Gastrocnemius medialis (tissue), 4 donors: ENCODE measurements at regions not wholly inside any gene's neighbourhood (a gene's known extent, or its start where the extent isn't known, plus 50 kb on each side); places are given as distances from the start of the nearest gene placed in this dataset.

Experiments used
- ATAC-seq, 2 donors: fragments of 150-250 bp; one replicate each; pipeline ENCODE4 v1.9.1; 2016
- DNase-seq, 2 donors: peaks; one replicate each; pipeline ENCODE4 v3.0.0-alpha.2; 2019
- H3K27ac ChIP-seq, 4 donors: fragments of 200-600 bp; sonication (generic); 1 replicate in 1 of 4; 2 replicates in 3 of 4; pipeline ENCODE4 v1.5.1; 2016 to 2018; ENCODE audit warnings: mild to moderate bottlenecking in 2 of 4, moderate library complexity in 1 of 4
- H3K27me3 ChIP-seq, 3 donors: fragments of 200-600 bp; sonication (generic) in 2 of 3; 1 replicate in 1 of 3; 2 replicates in 2 of 3; pipeline versions ENCODE4 v1.5.1 to v1.6.0; 2016 to 2019; ENCODE audit warnings: mild to moderate bottlenecking in 1 of 3, moderate library complexity in 1 of 3
- H3K36me3 ChIP-seq, 2 donors: fragments of 200-600 bp; sonication (generic) in 1 of 2; one replicate each; pipeline ENCODE4 v1.5.1; 2017 to 2018
- H3K4me1 ChIP-seq, 2 donors: fragments of 200-600 bp; sonication (generic) in 1 of 2; one replicate each; pipeline ENCODE4 v1.5.1; 2016 to 2017; ENCODE audit warnings: mild to moderate bottlenecking in 2 of 2
- H3K4me3 ChIP-seq, 4 donors: fragments of 200-600 bp; sonication (generic) in 3 of 4; 1 replicate in 1 of 4; 2 replicates in 3 of 4; pipeline ENCODE4 v1.5.1; 2016 to 2019; ENCODE audit warnings: mild to moderate bottlenecking in 2 of 4
- H3K9me3 ChIP-seq, 3 donors: fragments of 200-600 bp; sonication (generic) in 2 of 3; 1 replicate in 1 of 3; 2 replicates in 2 of 3; pipeline ENCODE4 v1.5.1; 2016 to 2019
- POLR2A ChIP-seq, 2 donors: fragments of 450-650 bp; IDR thresholded peaks; one replicate each; pipeline ENCODE4 v1.6.1; 2017; ENCODE audit warnings: antibody characterized with exemption in 2 of 2, mild to moderate bottlenecking in 2 of 2, moderate library complexity in 2 of 2
- in situ Hi-C, 4 donors: fragments of 200-750 bp; cut with MboI; loops; one replicate each; pipeline versions ENCODE4 v1.15.0 to v1.8.0; 2017; ENCODE audit warnings: low sequenced_read_pairs in 4 of 4
- intact Hi-C: fragments of 100-400 bp; cut with DNase I; formaldehyde crosslinking; loops from one replicate; pipeline ENCODE4 v1.15.1; 2023; ENCODE audit warnings: low total_unique reads
- TF ChIP-seq, protein P1 (sequence below), 5 experiments: fragments of 450-650 bp in 3 of 5; fragments of 200-600 bp in 2 of 5; sonication (generic) in 2 of 5; IDR thresholded peaks in 4 of 5; conservative IDR thresholded peaks in 1 of 5; 1 replicate in 4 of 5; 2 replicates in 1 of 5; pipeline ENCODE4 v1.5.1; 2016 to 2019; ENCODE audit warnings: antibody characterized with exemption in 5 of 5, mild to moderate bottlenecking in 3 of 5, moderate library complexity in 3 of 5

DNA sequence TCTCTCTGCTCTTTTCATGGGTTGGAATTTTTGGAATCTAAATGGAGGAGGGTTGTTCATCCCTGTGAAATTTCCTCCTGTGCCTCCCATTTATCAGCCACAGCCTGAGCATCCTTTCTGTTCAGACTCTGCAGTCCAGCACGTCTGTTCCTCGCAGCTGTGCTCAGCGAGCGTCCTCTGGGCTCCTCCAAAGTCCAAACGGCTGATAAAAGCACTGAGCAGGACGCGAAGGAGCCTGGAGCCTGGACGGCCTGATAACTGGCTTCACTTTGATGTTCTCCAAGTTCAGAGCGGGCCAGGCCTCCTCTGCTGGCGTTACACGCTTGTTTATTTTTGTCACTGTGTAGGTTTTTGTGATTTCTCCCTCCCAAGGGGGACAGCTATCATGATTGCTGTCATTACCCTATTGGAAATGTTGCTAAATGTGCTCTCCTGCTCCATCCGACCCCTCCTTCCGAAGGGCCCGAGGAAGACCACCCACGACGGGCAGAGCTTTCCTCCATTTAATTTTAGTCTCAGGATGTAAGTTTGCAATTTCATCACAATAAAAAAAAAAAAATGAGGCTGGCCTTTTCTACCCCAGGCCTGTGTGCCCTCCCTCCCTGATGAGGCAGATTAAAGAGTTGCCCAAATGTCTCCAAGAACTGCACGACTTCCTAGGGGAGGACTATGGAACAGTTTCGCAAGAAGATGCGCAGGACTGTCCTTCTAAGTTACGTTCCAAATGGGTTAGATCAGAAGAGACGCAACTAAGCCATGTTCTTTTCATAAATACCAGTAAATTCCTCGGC is 290.5 kb upstream of the FOXF1 start:
- TF ChIP-seq POLR2A (IDR thresholded peaks at IDR 0.05) = no peak
- TF ChIP-seq, protein P1, sequence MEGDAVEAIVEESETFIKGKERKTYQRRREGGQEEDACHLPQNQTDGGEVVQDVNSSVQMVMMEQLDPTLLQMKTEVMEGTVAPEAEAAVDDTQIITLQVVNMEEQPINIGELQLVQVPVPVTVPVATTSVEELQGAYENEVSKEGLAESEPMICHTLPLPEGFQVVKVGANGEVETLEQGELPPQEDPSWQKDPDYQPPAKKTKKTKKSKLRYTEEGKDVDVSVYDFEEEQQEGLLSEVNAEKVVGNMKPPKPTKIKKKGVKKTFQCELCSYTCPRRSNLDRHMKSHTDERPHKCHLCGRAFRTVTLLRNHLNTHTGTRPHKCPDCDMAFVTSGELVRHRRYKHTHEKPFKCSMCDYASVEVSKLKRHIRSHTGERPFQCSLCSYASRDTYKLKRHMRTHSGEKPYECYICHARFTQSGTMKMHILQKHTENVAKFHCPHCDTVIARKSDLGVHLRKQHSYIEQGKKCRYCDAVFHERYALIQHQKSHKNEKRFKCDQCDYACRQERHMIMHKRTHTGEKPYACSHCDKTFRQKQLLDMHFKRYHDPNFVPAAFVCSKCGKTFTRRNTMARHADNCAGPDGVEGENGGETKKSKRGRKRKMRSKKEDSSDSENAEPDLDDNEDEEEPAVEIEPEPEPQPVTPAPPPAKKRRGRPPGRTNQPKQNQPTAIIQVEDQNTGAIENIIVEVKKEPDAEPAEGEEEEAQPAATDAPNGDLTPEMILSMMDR (IDR thresholded peaks at IDR 0.05 in 4 of 5, conservative IDR thresholded peaks at IDR 0.05 in 1 of 5) = no peak
- intact Hi-C loops (no loop called here), in situ Hi-C loops (no loop called here)
- Histone ChIP-seq H3K4me3 (no peak overlapping the region), H3K36me3 (no peaks in the 10 kb centered on the region), H3K9me3 (no peaks in the 10 kb centered on the region), H3K27ac (no peak overlapping the region), H3K27me3 (peaks cover 4 to 29% (median 7%) of the 10 kb centered on the region in 3 donors), H3K4me1 (no peaks in the 10 kb centered on the region)
- no peak for DNase-seq
- ATAC-seq = no peak

DNA sequence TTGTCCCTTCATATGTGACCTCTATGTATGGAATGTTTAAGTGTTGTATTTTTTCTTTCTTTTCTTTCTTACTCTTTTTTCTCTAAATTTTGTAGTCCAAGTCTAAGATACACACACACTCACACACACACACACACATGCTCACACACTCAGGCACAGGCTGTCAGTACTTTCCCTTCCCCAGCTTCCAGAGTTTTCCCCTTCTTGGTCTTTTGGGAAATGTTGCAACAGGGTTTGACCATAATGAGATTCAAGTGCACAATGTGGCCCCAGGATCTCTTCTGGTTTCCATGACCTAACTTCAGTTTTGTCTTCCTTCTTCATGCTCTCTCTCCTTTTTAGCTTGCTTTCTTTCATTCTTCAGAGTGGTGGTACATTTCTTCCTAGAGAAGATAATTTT is 289.8 kb upstream of the FOXF1 start:
- H3K36me3 ChIP-seq = no peaks in the 10 kb centered on the region
- no peak overlapping the region for H3K4me3 ChIP-seq
- ATAC-seq (no peak), DNase-seq (no peak)
- TF ChIP-seq, protein P1 (IDR thresholded peaks at IDR 0.05 in 4 of 5, conservative IDR thresholded peaks at IDR 0.05 in 1 of 5) = no peak
- no peak overlapping the region for H3K27ac ChIP-seq
- intact Hi-C loops (no loop called here), in situ Hi-C loops (no loop called here)
- no peaks in the 10 kb centered on the region for H3K4me1 ChIP-seq
- no peaks in the 10 kb centered on the region for H3K9me3 ChIP-seq
- H3K27me3 ChIP-seq = peaks cover 4 to 34% (median 7%) of the 10 kb centered on the region in 3 donors

DNA sequence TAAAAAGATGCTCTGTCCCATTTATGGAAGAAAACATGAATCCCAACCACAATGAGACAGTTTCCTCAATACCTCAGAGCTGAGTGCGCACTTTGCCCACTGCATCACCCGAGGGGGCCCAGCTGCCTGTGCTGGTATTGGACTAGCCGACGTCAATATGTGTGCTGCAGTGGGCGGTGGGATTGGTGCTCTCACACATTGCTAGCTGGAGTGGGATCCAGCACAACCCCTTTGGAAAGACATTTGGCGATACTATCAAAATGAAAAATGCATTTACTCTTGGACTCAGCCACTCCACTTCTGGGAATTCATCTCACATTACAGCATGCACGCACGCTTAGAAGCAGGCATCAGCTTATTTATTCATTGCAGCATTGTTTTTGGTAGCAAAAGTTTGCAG is 289.2 kb upstream of the FOXF1 start:
- Histone ChIP-seq H3K36me3 (no peaks in the 10 kb centered on the region), H3K27me3 (peaks cover 4 to 34% (median 7%) of the 10 kb centered on the region in 3 donors), H3K4me3 (no peak overlapping the region), H3K9me3 (no peaks in the 10 kb centered on the region), H3K27ac (no peak overlapping the region), H3K4me1 (no peaks in the 10 kb centered on the region)
- no peak for TF ChIP-seq POLR2A (IDR thresholded peaks at IDR 0.05)
- TF ChIP-seq, protein P1 (IDR thresholded peaks at IDR 0.05 in 4 of 5, conservative IDR thresholded peaks at IDR 0.05 in 1 of 5) = no peak
- DNase-seq (no peak), ATAC-seq (no peak)
- intact Hi-C loops = no loop called here
- in situ Hi-C loops = no loop called here

DNA sequence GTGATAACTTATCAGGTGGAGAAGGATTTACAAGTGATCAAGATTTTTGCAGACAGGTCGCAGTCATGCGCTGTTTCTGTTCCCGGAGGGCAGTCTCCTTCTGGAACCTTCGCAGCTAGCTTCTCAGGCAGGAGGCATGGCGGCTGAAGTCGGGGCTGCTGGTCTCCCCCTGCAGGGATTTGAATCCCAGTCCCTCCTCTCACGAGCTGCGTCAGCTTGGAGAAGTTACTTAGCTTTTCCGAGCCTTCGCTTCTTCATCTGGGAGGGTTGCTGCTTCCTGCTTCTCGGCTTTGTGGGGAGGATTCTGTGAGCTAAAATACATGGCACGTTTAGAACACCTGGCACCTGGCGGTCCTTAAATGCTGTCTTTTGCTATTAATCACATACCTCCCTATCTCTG is 287.8 kb upstream of the FOXF1 start:
- Histone ChIP-seq H3K4me1 (no peaks in the 10 kb centered on the region), H3K27me3 (peaks cover 4 to 34% (median 7%) of the 10 kb centered on the region in 3 donors), H3K27ac (no peak overlapping the region), H3K4me3 (no peak overlapping the region), H3K9me3 (no peaks in the 10 kb centered on the region), H3K36me3 (no peaks in the 10 kb centered on the region)
- intact Hi-C loops = no loop called here
- DNase-seq (no peak), ATAC-seq (no peak)
- no peak for TF ChIP-seq POLR2A (IDR thresholded peaks at IDR 0.05)
- TF ChIP-seq, protein P1 (IDR thresholded peaks at IDR 0.05 in 4 of 5, conservative IDR thresholded peaks at IDR 0.05 in 1 of 5) = no peak
- in situ Hi-C loops = no loop called here
